GM23338 (cell line): ENCODE measurements at regions not wholly inside any gene's neighbourhood (a gene's known extent, or its start where the extent isn't known, plus 50 kb on each side); places are given as distances from the start of the nearest gene placed in this dataset.
"Not testable (repeated sequence)": the region's sequence is repeated elsewhere in the genome, so short reads cannot be mapped to it uniquely, and the experiment has no call there.

Source experiments
- ATAC-seq: fragments of 200-7000 bp; cut with Tn5 transposase; 3 replicates; pipeline ENCODE4 v1.9.1; 2020
- DNase-seq: peaks from one replicate; pipeline ENCODE4 v3.0.0-alpha.2; 2015; ENCODE audit warnings: low spot score
- H2AFZ ChIP-seq: fragments of 200-600 bp; sonication (generic); 2 replicates; pipeline ENCODE4 v1.8.0; 2016; ENCODE audit warnings: antibody characterized with exemption, mild to moderate bottlenecking, moderate library complexity
- H3F3A ChIP-seq: fragments of 200-600 bp; sonication (generic); replicated peaks from 2 replicates; pipeline ENCODE4 v1.8.0; 2017; ENCODE audit warnings: antibody characterized with exemption, mixed run types, low read depth
- H3K27ac ChIP-seq: fragments of 200-600 bp; sonication (generic); 2 replicates; pipeline ENCODE4 v1.6.1; 2016; ENCODE audit warnings: low read depth
- H3K27me3 ChIP-seq: fragments of 200-600 bp; sonication (generic); 2 replicates; pipeline ENCODE4 v1.8.0; 2016; ENCODE audit warnings: mild to moderate bottlenecking, mixed run types, moderate library complexity; ENCODE audit not compliant: insufficient read depth
- H3K36me3 ChIP-seq: fragments of 200-600 bp; sonication (generic); 2 replicates; pipeline ENCODE4 v1.8.0; 2016; ENCODE audit warnings: mild to moderate bottlenecking; ENCODE audit not compliant: insufficient read depth
- H3K4me1 ChIP-seq: fragments of 200-600 bp; sonication (generic); 2 replicates; pipeline ENCODE4 v1.8.0; 2016; ENCODE audit warnings: mild to moderate bottlenecking, moderate library complexity; ENCODE audit not compliant: insufficient read depth
- H3K4me2 ChIP-seq: fragments of 200-600 bp; sonication (generic); 2 replicates; pipeline ENCODE4 v1.7.1; 2017; ENCODE audit warnings: mixed run types
- H3K4me3 ChIP-seq: fragments of 200-600 bp; sonication (generic); 2 replicates; pipeline ENCODE4 v1.6.1; 2016; ENCODE audit warnings: mixed run types
- H3K79me2 ChIP-seq: fragments of 200-600 bp; sonication (generic); replicated peaks from 2 replicates; pipeline ENCODE4 v1.8.0; 2017; ENCODE audit warnings: mild to moderate bottlenecking; ENCODE audit not compliant: insufficient read depth
- H3K9me2 ChIP-seq: fragments of 200-600 bp; sonication (generic); 2 replicates; pipeline ENCODE4 v1.8.0; 2017; ENCODE audit not compliant: insufficient read depth
- H4K20me1 ChIP-seq: fragments of 200-600 bp; sonication (generic); replicated peaks from 2 replicates; pipeline ENCODE4 v1.8.0; 2017; ENCODE audit warnings: mild to moderate bottlenecking; ENCODE audit not compliant: insufficient read depth
- H3K27ac Mint-ChIP-seq: 2 replicates; pipeline ENCODE4 v1.8.0; 2020; ENCODE audit warnings: inconsistent platforms, mild to moderate bottlenecking, moderate library complexity, mixed read lengths
- H3K27me3 Mint-ChIP-seq: 3 replicates; pipeline ENCODE4 v1.8.0; 2022; ENCODE audit warnings: low read depth, mild to moderate bottlenecking, moderate library complexity, mixed read lengths, inconsistent platforms; ENCODE audit not compliant: insufficient read depth, poor library complexity
- H3K36me3 Mint-ChIP-seq: 3 replicates; pipeline ENCODE4 v1.8.0; 2021; ENCODE audit warnings: low read depth, mild to moderate bottlenecking, inconsistent platforms, moderate library complexity, mixed read lengths
- H3K4me1 Mint-ChIP-seq: 3 replicates; pipeline ENCODE4 v1.8.0; 2020; ENCODE audit warnings: mild to moderate bottlenecking, inconsistent platforms, mixed read lengths
- H3K4me3 Mint-ChIP-seq: 3 replicates; pipeline ENCODE4 v1.8.0; 2021; ENCODE audit warnings: moderate library complexity, mild to moderate bottlenecking, inconsistent platforms, mixed read lengths
- H3K9me3 Mint-ChIP-seq: 3 replicates; pipeline ENCODE4 v1.8.0; 2020; ENCODE audit warnings: moderate library complexity, mild to moderate bottlenecking, inconsistent platforms, mixed read lengths
- EZH2 ChIP-seq: fragments of 200-600 bp; sonication (generic); IDR thresholded peaks from one replicate; pipeline ENCODE4 v1.8.0; 2017; ENCODE audit warnings: antibody characterized with exemption, mild to moderate bottlenecking, low read depth; ENCODE audit not compliant: unreplicated experiment
- POLR2AphosphoS5 ChIP-seq: IDR thresholded peaks from 2 replicates; pipeline ENCODE4 v1.6.1; 2016; ENCODE audit warnings: antibody characterized with exemption, low read depth
- STAT1 ChIP-seq: IDR thresholded peaks from one replicate; pipeline ENCODE4 v1.6.1; 2016; ENCODE audit warnings: antibody characterized with exemption; ENCODE audit not compliant: unreplicated experiment
- ZNF114 ChIP-seq: fragments of 250-450 bp; sonication (Bioruptor Pico); IDR thresholded peaks from 2 replicates; pipeline ENCODE4 v1.5.0; 2020; ENCODE audit warnings: mild to moderate bottlenecking, moderate library complexity
- ZNF331 ChIP-seq: fragments of 250-450 bp; sonication (Bioruptor Pico); IDR thresholded peaks from 2 replicates; pipeline ENCODE4 v1.5.0; 2020; ENCODE audit warnings: low read depth, mild to moderate bottlenecking, moderate library complexity
- TF ChIP-seq, protein P1 (sequence below): IDR thresholded peaks from 2 replicates; pipeline ENCODE4 v1.6.1; 2016; ENCODE audit warnings: antibody characterized with exemption
- TF ChIP-seq, protein P2 (sequence below): fragments of 250-450 bp; sonication (Bioruptor Pico); IDR thresholded peaks from 2 replicates; pipeline ENCODE4 v1.5.0; 2020; ENCODE audit warnings: mild to moderate bottlenecking, moderate library complexity

DNA sequence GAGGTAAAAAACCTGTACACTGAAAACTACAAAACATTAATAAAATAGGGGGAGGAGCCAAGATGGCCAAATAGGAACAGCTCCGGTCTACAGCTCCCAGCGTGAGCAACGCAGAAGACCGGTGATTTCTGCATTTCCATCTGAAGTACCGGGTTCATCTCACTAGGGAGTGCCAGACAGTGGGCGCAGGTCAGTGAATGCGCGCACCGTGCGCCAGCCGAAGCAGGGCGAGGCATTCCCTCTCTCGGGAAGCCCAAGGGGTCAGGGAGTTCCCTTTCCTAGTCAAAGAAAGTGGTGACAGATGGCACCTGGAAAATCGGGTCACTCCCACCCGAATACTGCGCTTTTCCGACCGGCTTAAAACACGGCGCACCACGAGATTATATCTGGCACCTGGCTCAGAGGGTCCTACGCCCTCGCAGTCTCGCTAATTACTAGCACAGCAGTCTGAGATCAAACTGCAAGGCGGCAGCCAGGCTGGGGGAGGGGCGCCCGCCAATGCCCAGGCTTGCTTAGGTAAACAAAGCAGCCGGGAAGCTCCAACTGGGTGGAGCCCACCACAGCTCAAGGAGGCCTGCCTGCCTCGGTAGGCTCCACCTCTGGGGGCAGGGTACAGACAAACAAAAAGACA lies 400.9 kb upstream of the FGF16 start:
- TF ChIP-seq POLR2AphosphoS5, result peak; percentile 37; the same call in 1 of the 2 replicates
- ATAC-seq, H2AFZ ChIP-seq, H3K36me3 Mint-ChIP-seq, H3K9me3 Mint-ChIP-seq, H3F3A ChIP-seq, H3K27me3 Mint-ChIP-seq, H3K36me3 ChIP-seq, H3K79me2 ChIP-seq, H3K9me2 ChIP-seq, H4K20me1 ChIP-seq, H3K4me1 ChIP-seq, H3K27me3 ChIP-seq: not testable (repeated sequence)
- Histone ChIP-seq H3K4me3 (peak overlapping the region; percentile 58), H3K4me2 (peak overlapping the region; percentile 79), H3K27ac (peak overlapping the region; percentile 30; the same call in 1 of the 2 replicates)
- Mint-ChIP-seq H3K27ac (peak overlapping the region; percentile 41), H3K4me1 (peaks cover 32% of the 10 kb centered on the region; the same call in 2 of the 3 replicates), H3K4me3 (peak overlapping the region; percentile 73)
- DNase-seq, result peak; percentile 32

DNA sequence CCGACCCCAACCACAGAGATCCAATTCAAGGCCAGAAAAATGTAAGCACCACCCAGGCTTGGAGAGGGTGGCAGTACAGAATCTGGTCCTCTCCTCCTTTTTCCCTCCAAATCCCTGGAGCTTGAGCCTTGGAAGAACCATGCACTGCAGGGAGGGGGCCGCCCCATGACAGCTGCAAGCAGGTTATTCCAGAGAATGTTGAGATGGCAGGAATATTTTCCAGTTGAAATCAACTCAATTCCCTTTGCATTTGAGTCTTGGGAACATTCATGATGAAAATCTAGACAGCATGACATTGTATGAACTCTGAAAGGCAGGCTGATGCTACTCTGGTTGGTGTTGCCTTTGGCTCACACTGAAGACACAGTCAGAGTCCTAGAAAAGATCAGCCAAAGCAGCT lies 386.6 kb upstream of the FGF16 start:
- no peaks in the 10 kb centered on the region for H3K9me2 ChIP-seq
- no peaks in the 10 kb centered on the region for H3K36me3 ChIP-seq
- no peaks in the 10 kb centered on the region for H3K9me3 Mint-ChIP-seq
- TF ChIP-seq, protein P1, sequence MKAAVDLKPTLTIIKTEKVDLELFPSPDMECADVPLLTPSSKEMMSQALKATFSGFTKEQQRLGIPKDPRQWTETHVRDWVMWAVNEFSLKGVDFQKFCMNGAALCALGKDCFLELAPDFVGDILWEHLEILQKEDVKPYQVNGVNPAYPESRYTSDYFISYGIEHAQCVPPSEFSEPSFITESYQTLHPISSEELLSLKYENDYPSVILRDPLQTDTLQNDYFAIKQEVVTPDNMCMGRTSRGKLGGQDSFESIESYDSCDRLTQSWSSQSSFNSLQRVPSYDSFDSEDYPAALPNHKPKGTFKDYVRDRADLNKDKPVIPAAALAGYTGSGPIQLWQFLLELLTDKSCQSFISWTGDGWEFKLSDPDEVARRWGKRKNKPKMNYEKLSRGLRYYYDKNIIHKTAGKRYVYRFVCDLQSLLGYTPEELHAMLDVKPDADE, result no peak
- no peak for ATAC-seq
- H4K20me1 ChIP-seq, result no peaks in the 10 kb centered on the region
- H3K4me1 ChIP-seq, result no peaks in the 10 kb centered on the region
- no peak overlapping the region for H3K4me3 ChIP-seq
- no peak overlapping the region for H2AFZ ChIP-seq
- no peaks in the 10 kb centered on the region for H3F3A ChIP-seq
- H3K27ac Mint-ChIP-seq, result no peak overlapping the region
- no peaks in the 10 kb centered on the region for H3K27me3 ChIP-seq
- no peak overlapping the region for H3K4me2 ChIP-seq
- no peak for DNase-seq
- H3K4me1 Mint-ChIP-seq, result no peaks in the 10 kb centered on the region
- H3K27me3 Mint-ChIP-seq, result peaks cover 2% of the 10 kb centered on the region
- no peak overlapping the region for H3K4me3 Mint-ChIP-seq
- H3K79me2 ChIP-seq, result no peaks in the 10 kb centered on the region
- no peak overlapping the region for H3K27ac ChIP-seq
- H3K36me3 Mint-ChIP-seq, result no peaks in the 10 kb centered on the region

DNA sequence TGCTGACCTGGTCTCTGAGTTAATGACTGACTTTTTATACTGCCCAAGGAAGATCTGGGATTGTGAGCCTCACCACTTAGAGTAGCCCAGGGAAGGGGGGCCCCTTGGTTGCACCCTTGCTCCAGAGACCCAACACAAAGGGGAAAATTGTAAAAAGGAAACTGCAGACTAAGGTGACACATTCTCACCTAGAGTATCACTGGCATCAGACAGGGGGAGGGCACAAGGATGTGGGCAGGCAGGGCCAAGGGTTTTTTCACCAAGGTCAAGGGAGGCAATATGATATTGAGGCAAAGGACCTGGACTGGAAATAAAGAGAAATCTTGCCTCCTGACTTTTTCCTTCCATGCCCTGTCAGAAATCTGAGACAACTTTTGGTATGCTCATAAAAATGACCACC lies 386.2 kb upstream of the FGF16 start:
- ATAC-seq, result no peak
- TF ChIP-seq, protein P1, result no peak
- no peak for TF ChIP-seq ZNF114 (CRISPR knock-in tag)
- TF ChIP-seq, protein P2, sequence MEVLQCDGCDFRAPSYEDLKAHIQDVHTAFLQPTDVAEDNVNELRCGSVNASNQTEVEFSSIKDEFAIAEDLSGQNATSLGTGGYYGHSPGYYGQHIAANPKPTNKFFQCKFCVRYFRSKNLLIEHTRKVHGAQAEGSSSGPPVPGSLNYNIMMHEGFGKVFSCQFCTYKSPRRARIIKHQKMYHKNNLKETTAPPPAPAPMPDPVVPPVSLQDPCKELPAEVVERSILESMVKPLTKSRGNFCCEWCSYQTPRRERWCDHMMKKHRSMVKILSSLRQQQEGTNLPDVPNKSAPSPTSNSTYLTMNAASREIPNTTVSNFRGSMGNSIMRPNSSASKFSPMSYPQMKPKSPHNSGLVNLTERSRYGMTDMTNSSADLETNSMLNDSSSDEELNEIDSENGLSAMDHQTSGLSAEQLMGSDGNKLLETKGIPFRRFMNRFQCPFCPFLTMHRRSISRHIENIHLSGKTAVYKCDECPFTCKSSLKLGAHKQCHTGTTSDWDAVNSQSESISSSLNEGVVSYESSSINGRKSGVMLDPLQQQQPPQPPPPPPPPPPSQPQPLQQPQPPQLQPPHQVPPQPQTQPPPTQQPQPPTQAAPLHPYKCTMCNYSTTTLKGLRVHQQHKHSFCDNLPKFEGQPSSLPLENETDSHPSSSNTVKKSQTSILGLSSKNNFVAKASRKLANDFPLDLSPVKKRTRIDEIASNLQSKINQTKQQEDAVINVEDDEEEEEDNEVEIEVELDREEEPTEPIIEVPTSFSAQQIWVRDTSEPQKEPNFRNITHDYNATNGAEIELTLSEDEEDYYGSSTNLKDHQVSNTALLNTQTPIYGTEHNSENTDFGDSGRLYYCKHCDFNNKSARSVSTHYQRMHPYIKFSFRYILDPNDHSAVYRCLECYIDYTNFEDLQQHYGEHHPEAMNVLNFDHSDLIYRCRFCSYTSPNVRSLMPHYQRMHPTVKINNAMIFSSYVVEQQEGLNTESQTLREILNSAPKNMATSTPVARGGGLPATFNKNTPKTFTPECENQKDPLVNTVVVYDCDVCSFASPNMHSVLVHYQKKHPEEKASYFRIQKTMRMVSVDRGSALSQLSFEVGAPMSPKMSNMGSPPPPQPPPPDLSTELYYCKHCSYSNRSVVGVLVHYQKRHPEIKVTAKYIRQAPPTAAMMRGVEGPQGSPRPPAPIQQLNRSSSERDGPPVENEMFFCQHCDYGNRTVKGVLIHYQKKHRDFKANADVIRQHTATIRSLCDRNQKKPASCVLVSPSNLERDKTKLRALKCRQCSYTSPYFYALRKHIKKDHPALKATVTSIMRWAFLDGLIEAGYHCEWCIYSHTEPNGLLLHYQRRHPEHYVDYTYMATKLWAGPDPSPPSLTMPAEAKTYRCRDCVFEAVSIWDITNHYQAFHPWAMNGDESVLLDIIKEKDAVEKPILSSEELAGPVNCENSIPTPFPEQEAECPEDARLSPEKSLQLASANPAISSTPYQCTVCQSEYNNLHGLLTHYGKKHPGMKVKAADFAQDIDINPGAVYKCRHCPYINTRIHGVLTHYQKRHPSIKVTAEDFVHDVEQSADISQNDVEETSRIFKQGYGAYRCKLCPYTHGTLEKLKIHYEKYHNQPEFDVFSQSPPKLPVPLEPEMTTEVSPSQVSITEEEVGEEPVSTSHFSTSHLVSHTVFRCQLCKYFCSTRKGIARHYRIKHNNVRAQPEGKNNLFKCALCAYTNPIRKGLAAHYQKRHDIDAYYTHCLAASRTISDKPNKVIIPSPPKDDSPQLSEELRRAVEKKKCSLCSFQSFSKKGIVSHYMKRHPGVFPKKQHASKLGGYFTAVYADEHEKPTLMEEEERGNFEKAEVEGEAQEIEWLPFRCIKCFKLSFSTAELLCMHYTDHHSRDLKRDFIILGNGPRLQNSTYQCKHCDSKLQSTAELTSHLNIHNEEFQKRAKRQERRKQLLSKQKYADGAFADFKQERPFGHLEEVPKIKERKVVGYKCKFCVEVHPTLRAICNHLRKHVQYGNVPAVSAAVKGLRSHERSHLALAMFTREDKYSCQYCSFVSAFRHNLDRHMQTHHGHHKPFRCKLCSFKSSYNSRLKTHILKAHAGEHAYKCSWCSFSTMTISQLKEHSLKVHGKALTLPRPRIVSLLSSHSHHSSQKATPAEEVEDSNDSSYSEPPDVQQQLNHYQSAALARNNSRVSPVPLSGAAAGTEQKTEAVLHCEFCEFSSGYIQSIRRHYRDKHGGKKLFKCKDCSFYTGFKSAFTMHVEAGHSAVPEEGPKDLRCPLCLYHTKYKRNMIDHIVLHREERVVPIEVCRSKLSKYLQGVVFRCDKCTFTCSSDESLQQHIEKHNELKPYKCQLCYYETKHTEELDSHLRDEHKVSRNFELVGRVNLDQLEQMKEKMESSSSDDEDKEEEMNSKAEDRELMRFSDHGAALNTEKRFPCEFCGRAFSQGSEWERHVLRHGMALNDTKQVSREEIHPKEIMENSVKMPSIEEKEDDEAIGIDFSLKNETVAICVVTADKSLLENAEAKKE (CRISPR knock-in tag), result no peak
- no peak for TF ChIP-seq STAT1
- no peak for TF ChIP-seq EZH2
- TF ChIP-seq ZNF331 (CRISPR knock-in tag), result no peak

More for the DNA sequence above, 386.2 kb upstream of the FGF16 start:
- DNase-seq, result no peak
- Histone ChIP-seq H3K4me2 (no peak overlapping the region), H3K27me3 (no peaks in the 10 kb centered on the region), H3K27ac (no peak overlapping the region), H2AFZ (no peak overlapping the region), H3K4me1 (no peaks in the 10 kb centered on the region), H3K36me3 (no peaks in the 10 kb centered on the region), H3K79me2 (no peaks in the 10 kb centered on the region), H3K4me3 (no peak overlapping the region), H3F3A (no peaks in the 10 kb centered on the region), H4K20me1 (no peaks in the 10 kb centered on the region), H3K9me2 (no peaks in the 10 kb centered on the region)
- no peaks in the 10 kb centered on the region for H3K4me1 Mint-ChIP-seq
- no peak overlapping the region for H3K4me3 Mint-ChIP-seq
- no peak overlapping the region for H3K27ac Mint-ChIP-seq
- H3K36me3 Mint-ChIP-seq, result no peaks in the 10 kb centered on the region
- peaks cover 2% of the 10 kb centered on the region for H3K27me3 Mint-ChIP-seq
- no peaks in the 10 kb centered on the region for H3K9me3 Mint-ChIP-seq
